B cell (primary cell): ENCODE measurements at regions not wholly inside any gene's neighbourhood (a gene's known extent, or its start where the extent isn't known, plus 50 kb on each side); places are given as distances from the start of the nearest gene placed in this dataset.

Source experiments
- ATAC-seq: fragments of 200-7000 bp; cut with Tn5 transposase; one replicate; pipeline ENCODE4 v1.10.0; 2021; ENCODE audit warnings: low read depth, mild to moderate bottlenecking, moderate number of reproducible peaks, moderate library complexity
- CTCF ChIA-PET: fragments of 350-600 bp; sonication (Branson Sonifier 250); formaldehyde crosslinking; loops from one replicate; lab custom pipeline; 2021; ENCODE audit warnings: antibody characterized with exemption, inconsistent platforms; lab: Charles Lee
- POLR2A ChIA-PET: fragments of 350-600 bp; sonication (Branson Sonifier 250); formaldehyde crosslinking; loops from one replicate; lab custom pipeline; 2021; ENCODE audit warnings: antibody characterized with exemption; lab: Charles Lee
- DNase-seq: peaks from one replicate; pipeline ENCODE4 v3.0.0; 2013
- H2AFZ ChIP-seq: 2 replicates; pipeline ENCODE4 v1.6.1; 2012; ENCODE audit warnings: mild to moderate bottlenecking, low read depth, low read length; ENCODE audit not compliant: insufficient read depth, poor library complexity, severe bottlenecking
- H3K27ac ChIP-seq, 2 donors: 1 replicate in 1 of 2; 2 replicates in 1 of 2; pipeline ENCODE4 v1.5.1; 2012 to 2013; ENCODE audit warnings: low read length in 2 of 2, mild to moderate bottlenecking in 2 of 2, moderate library complexity in 1 of 2
- H3K27me3 ChIP-seq, 4 experiments: fragments of 200-600 bp in 1 of 4; sonication (generic) in 1 of 4; replicated peaks in 1 of 4; 1 replicate in 2 of 4; 2 replicates in 2 of 4; pipeline versions ENCODE4 v1.6.1 to v1.7.0; 2013 to 2016; ENCODE audit warnings: low read length in 3 of 4, mild to moderate bottlenecking in 2 of 4, mixed read lengths in 1 of 4, moderate library complexity in 1 of 4; ENCODE audit not compliant: insufficient read depth in 4 of 4, control insufficient read depth in 3 of 4; ENCODE audit errors: control extremely low read depth in 1 of 4
- H3K36me3 ChIP-seq, 2 experiments: replicated peaks in 1 of 2; 1 replicate in 1 of 2; 2 replicates in 1 of 2; pipeline versions ENCODE4 v1.6.1 to v1.7.1; 2013; ENCODE audit warnings: low read length in 1 of 2; ENCODE audit not compliant: insufficient read depth in 2 of 2, control insufficient read depth in 1 of 2; ENCODE audit errors: control extremely low read depth in 1 of 2, extremely low read depth in 1 of 2
- H3K4me1 ChIP-seq, 2 donors: fragments of 200-600 bp in 1 of 2; sonication (generic) in 1 of 2; 1 replicate in 1 of 2; 2 replicates in 1 of 2; pipeline versions ENCODE4 v1.5.1 to v1.6.1; 2013 to 2017; ENCODE audit warnings: low read length in 2 of 2; ENCODE audit not compliant: control insufficient read depth in 2 of 2, insufficient read depth in 2 of 2
- H3K4me2 ChIP-seq: replicated peaks from 2 replicates; pipeline ENCODE3; 2012; ENCODE audit warnings: mild to moderate bottlenecking, low read depth, low read length; ENCODE audit not compliant: poor library complexity, severe bottlenecking
- H3K4me3 ChIP-seq, 5 experiments: fragments of 200-600 bp in 1 of 5; sonication (generic) in 1 of 5; 1 replicate in 3 of 5; 2 replicates in 2 of 5; pipeline versions ENCODE4 v1.5.1 to v1.7.0; 2011 to 2016; ENCODE audit warnings: low read length in 4 of 5, mild to moderate bottlenecking in 4 of 5, low read depth in 2 of 5, control low read depth in 1 of 5, moderate library complexity in 1 of 5; ENCODE audit not compliant: insufficient read depth in 1 of 5; ENCODE audit errors: control extremely low read depth in 1 of 5, extremely low read depth in 1 of 5
- H3K79me2 ChIP-seq: fragments of 200-600 bp; sonication (generic); one replicate; pipeline ENCODE4 v1.6.0; 2016; ENCODE audit warnings: low read length; ENCODE audit not compliant: control insufficient read depth, insufficient read depth
- H3K9ac ChIP-seq: fragments of 200-600 bp; sonication (generic); 2 replicates; pipeline ENCODE4 v1.6.1; 2017; ENCODE audit warnings: mild to moderate bottlenecking, low read length, moderate library complexity
- H3K9me3 ChIP-seq, 3 donors: one replicate each; pipeline versions ENCODE4 v1.6.1 to v1.7.1; 2013; ENCODE audit warnings: low read length in 2 of 3; ENCODE audit not compliant: control insufficient read depth in 2 of 3, insufficient read depth in 1 of 3; ENCODE audit errors: control extremely low read depth in 1 of 3
- H4K20me1 ChIP-seq: 2 replicates; pipeline ENCODE4 v1.6.0; 2012; ENCODE audit warnings: mild to moderate bottlenecking, low read length; ENCODE audit not compliant: insufficient read depth, control insufficient read depth, poor library complexity, severe bottlenecking
- H3K27ac Mint-ChIP-seq: one replicate; pipeline ENCODE4 v1.8.0; 2021; ENCODE audit warnings: mixed read lengths
- H3K27me3 Mint-ChIP-seq: one replicate; pipeline ENCODE4 v1.8.0; 2021; ENCODE audit warnings: mixed read lengths
- H3K4me1 Mint-ChIP-seq: one replicate; pipeline ENCODE4 v1.8.0; 2021; ENCODE audit warnings: mixed read lengths
- H3K4me3 Mint-ChIP-seq: one replicate; pipeline ENCODE4 v1.8.0; 2021; ENCODE audit warnings: mixed read lengths
- H3K9me3 Mint-ChIP-seq: one replicate; pipeline ENCODE4 v1.8.0; 2022; ENCODE audit warnings: mixed read lengths; ENCODE audit not compliant: insufficient read depth
- EZH2 ChIP-seq: IDR thresholded peaks from 2 replicates; pipeline ENCODE4 v1.6.1; 2012; ENCODE audit warnings: borderline replicate concordance, low read depth, mild to moderate bottlenecking, moderate library complexity, low read length; ENCODE audit not compliant: insufficient read depth, poor library complexity, severe bottlenecking
- WGBS: methylation state at CpG from one replicate; pipeline ENCODE4 v1.1.5; 2013; ENCODE audit warnings: missing lambda C conversion rate; ENCODE audit not compliant: insufficient coverage; 5-methylcytosine and 5-hydroxymethylcytosine counted together
- intact Hi-C: fragments of 100-400 bp; cut with micrococcal nuclease; formaldehyde crosslinking; loops from one replicate; pipeline ENCODE4 v1.10.0; 2022
- TF ChIP-seq, protein P1 (sequence below): fragments of 200-600 bp; IDR thresholded peaks from one replicate; pipeline ENCODE4 v1.8.0; 2022; ENCODE audit warnings: antibody characterized with exemption, mild to moderate bottlenecking

DNA sequence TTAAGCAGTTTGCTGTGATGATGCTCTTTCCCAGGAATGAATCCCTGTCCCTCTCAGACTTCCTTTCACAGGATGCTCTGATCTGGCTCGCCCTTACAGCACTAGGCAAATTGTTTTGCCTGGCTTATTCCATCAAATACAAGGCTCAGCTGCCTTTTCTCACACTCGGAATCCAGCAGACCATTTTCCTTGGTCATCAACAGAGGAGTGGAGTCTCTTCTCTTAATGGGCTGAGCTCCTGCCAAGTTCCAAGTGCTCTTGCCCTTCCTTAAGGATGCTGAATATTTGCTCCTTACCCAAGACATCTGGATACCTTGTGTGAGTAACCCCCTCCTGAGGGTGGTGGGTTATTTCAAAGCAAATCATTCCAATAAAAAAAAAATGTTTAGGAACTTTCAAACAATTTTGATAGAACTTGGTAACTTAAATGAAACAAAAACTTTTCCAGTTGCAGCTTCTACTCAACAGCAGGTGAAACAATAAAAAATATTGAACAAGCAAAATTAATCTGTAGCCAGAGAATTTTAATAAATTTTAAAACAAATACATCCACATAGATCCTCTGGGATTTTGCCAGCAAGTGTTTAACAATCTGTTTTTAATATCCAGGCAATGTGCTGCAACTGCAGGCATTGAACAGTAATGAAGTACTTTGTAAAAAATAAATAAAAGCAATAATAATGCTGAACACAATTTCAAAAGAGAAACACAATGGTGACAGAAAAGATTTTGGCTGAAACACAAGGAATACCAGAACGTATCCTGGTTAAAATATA, 264.0 kb upstream of the FAR2 start:
- ChIA-PET CTCF (no interaction called here), POLR2A (no interaction called here)
- no peaks in the 10 kb centered on the region for H3K9me3 ChIP-seq
- H3K4me1 ChIP-seq, result no peaks in the 10 kb centered on the region
- no peak overlapping the region for H3K27ac Mint-ChIP-seq
- no peaks in the 10 kb centered on the region for H3K79me2 ChIP-seq
- 80% methylated on average over 1 of the region's 3 CpGs for WGBS
- H3K4me3 ChIP-seq, result no peak overlapping the region
- DNase-seq, result no peak
- H2AFZ ChIP-seq, result no peak overlapping the region
- no peak overlapping the region for H3K4me2 ChIP-seq
- H3K36me3 ChIP-seq, result no peaks in the 10 kb centered on the region
- no peaks in the 10 kb centered on the region for H3K27me3 ChIP-seq
- no peak overlapping the region for H3K27ac ChIP-seq
- no peaks in the 10 kb centered on the region for H3K27me3 Mint-ChIP-seq
- intact Hi-C loops, result no loop called here
- no peaks in the 10 kb centered on the region for H4K20me1 ChIP-seq
- no peak for ATAC-seq
- H3K4me1 Mint-ChIP-seq, result no peaks in the 10 kb centered on the region
- H3K9me3 Mint-ChIP-seq, result no peaks in the 10 kb centered on the region
- H3K4me3 Mint-ChIP-seq, result no peak overlapping the region
- TF ChIP-seq, protein P1, sequence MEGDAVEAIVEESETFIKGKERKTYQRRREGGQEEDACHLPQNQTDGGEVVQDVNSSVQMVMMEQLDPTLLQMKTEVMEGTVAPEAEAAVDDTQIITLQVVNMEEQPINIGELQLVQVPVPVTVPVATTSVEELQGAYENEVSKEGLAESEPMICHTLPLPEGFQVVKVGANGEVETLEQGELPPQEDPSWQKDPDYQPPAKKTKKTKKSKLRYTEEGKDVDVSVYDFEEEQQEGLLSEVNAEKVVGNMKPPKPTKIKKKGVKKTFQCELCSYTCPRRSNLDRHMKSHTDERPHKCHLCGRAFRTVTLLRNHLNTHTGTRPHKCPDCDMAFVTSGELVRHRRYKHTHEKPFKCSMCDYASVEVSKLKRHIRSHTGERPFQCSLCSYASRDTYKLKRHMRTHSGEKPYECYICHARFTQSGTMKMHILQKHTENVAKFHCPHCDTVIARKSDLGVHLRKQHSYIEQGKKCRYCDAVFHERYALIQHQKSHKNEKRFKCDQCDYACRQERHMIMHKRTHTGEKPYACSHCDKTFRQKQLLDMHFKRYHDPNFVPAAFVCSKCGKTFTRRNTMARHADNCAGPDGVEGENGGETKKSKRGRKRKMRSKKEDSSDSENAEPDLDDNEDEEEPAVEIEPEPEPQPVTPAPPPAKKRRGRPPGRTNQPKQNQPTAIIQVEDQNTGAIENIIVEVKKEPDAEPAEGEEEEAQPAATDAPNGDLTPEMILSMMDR, result no peak
- TF ChIP-seq EZH2, result no peak
- H3K9ac ChIP-seq, result no peak overlapping the region

DNA sequence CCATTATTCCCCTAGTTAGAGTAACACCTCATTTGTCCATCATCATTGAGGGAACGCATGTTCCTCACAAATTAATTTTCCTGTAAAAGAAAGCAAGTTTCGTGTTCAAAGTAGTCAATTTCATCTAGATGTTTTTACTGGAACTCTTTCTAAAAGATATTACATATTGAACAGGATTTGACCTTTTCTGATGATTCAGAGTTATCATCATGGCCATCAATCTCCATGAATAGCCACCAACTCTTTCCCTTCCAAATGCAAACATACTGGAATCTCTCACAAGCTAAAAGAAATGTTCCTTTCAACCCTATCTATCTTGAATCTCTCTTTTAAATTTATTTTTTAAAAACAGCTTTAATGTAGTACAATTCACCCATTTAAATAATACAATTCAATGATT, 263.1 kb upstream of the FAR2 start:
- H3K4me1 ChIP-seq, result no peaks in the 10 kb centered on the region
- Mint-ChIP-seq H3K27me3 (no peaks in the 10 kb centered on the region), H3K27ac (no peak overlapping the region), H3K9me3 (no peaks in the 10 kb centered on the region), H3K4me1 (no peaks in the 10 kb centered on the region), H3K4me3 (no peak overlapping the region)
- H4K20me1 ChIP-seq, result no peaks in the 10 kb centered on the region
- ChIA-PET POLR2A (no interaction called here), CTCF (no interaction called here)
- H2AFZ ChIP-seq, result no peak overlapping the region
- no peak overlapping the region for H3K4me2 ChIP-seq
- no peak overlapping the region for H3K27ac ChIP-seq
- no peak overlapping the region for H3K9ac ChIP-seq
- intact Hi-C loops, result no loop called here
- no peak for ATAC-seq
- no peaks in the 10 kb centered on the region for H3K9me3 ChIP-seq
- no peaks in the 10 kb centered on the region for H3K27me3 ChIP-seq
- no CpG with 5 or more reads among the region's 2 CpGs for WGBS
- TF ChIP-seq EZH2, result no peak
- TF ChIP-seq, protein P1, result no peak
- H3K4me3 ChIP-seq, result no peak overlapping the region
- DNase-seq, result no peak
- no peaks in the 10 kb centered on the region for H3K36me3 ChIP-seq
- no peaks in the 10 kb centered on the region for H3K79me2 ChIP-seq
